Endothelial cell of umbilical vein (primary cell): ENCODE measurements at regions not wholly inside any gene's neighbourhood (a gene's known extent, or its start where the extent isn't known, plus 50 kb on each side); places are given as distances from the start of the nearest gene placed in this dataset.

Source experiments
- BruUV-seq: library from RNA; stranded (reverse); fragments of 400-500 nt; replicated peaks from 2 replicates; lab custom pipeline; 2021; lab: Mats Ljungman, UMichigan
- CTCF ChIA-PET: fragments of 300-600, 350-600 bp; sonication (Branson Sonifier 250); formaldehyde crosslinking; loops from one replicate; lab custom pipeline; 2021; ENCODE audit warnings: antibody characterized with exemption, inconsistent platforms; lab: Charles Lee
- POLR2A ChIA-PET: fragments of 300-600, 350-600 bp; sonication (Branson Sonifier 250); formaldehyde crosslinking; loops from one replicate; lab custom pipeline; 2021; ENCODE audit warnings: antibody characterized with exemption, inconsistent platforms; lab: Charles Lee
- DNase-seq: peaks from one replicate; pipeline ENCODE4 v3.0.0-alpha.2; 2011; ENCODE audit warnings: low read depth, low spot score
- FAIRE-seq: peaks from 2 replicates; lab custom pipeline; 2011; peaks lifted over from hg19 to GRCh38; lab: Jason Lieb, UNC
- H2AFZ ChIP-seq: 2 replicates; pipeline ENCODE4 v1.6.0; 2012; ENCODE audit warnings: low read depth, low read length, control low read depth, inconsistent platforms
- H3K27ac ChIP-seq: 2 replicates; pipeline ENCODE4 v1.5.1; 2011; ENCODE audit warnings: low read depth, mild to moderate bottlenecking, control low read depth, low read length, moderate library complexity; ENCODE audit not compliant: insufficient read depth
- H3K27me3 ChIP-seq, 2 experiments: 2 replicates each; pipeline versions ENCODE4 v1.6.0 to v1.6.1; 2011; ENCODE audit warnings: low read length in 2 of 2, mixed read lengths in 1 of 2; ENCODE audit not compliant: control insufficient read depth in 2 of 2, insufficient read depth in 2 of 2
- H3K36me3 ChIP-seq, 2 experiments: 2 replicates in 1 of 2; 3 replicates in 1 of 2; pipeline ENCODE4 v1.5.1; 2011; ENCODE audit warnings: low read length in 2 of 2, mild to moderate bottlenecking in 1 of 2, moderate library complexity in 1 of 2; ENCODE audit not compliant: control insufficient read depth in 2 of 2, insufficient read depth in 2 of 2; ENCODE audit errors: extremely low read depth in 1 of 2
- H3K4me1 ChIP-seq: 3 replicates; pipeline ENCODE4 v1.5.1; 2011; ENCODE audit warnings: mild to moderate bottlenecking, low read length; ENCODE audit not compliant: control insufficient read depth, insufficient read depth; ENCODE audit errors: extremely low read depth
- H3K4me2 ChIP-seq: 2 replicates; pipeline ENCODE4 v1.6.1; 2011; ENCODE audit warnings: low read length, control low read depth, mixed read lengths; ENCODE audit not compliant: insufficient read depth
- H3K4me3 ChIP-seq, 3 experiments: fragments of 200-600 bp in 1 of 3; sonication (generic), shearing (Covaris generic) in 1 of 3; replicated peaks in 1 of 3; 2 replicates each; pipeline ENCODE4 v1.5.1; 2011 to 2016; ENCODE audit warnings: control low read depth in 3 of 3, low read length in 3 of 3, mild to moderate bottlenecking in 2 of 3, inconsistent platforms in 1 of 3, low read depth in 1 of 3, moderate library complexity in 1 of 3; ENCODE audit not compliant: insufficient read depth in 1 of 3
- H3K79me2 ChIP-seq: 2 replicates; pipeline ENCODE4 v1.6.0; 2012; ENCODE audit warnings: low read length, inconsistent platforms; ENCODE audit not compliant: control insufficient read depth, insufficient read depth
- H3K9ac ChIP-seq: replicated peaks from 2 replicates; pipeline ENCODE3; 2011; ENCODE audit warnings: low read length, control low read depth; ENCODE audit not compliant: insufficient read depth; ENCODE audit errors: extremely low read depth
- H3K9me1 ChIP-seq: replicated peaks from 3 replicates; pipeline ENCODE4 v1.6.0; 2011; ENCODE audit warnings: mild to moderate bottlenecking, low read length; ENCODE audit not compliant: control insufficient read depth, insufficient read depth; ENCODE audit errors: extremely low read depth
- H3K9me3 ChIP-seq: replicated peaks from 2 replicates; pipeline ENCODE4 v1.5.1; 2012; ENCODE audit warnings: low read length, inconsistent platforms; ENCODE audit not compliant: control insufficient read depth, insufficient read depth
- H4K20me1 ChIP-seq: replicated peaks from 2 replicates; pipeline ENCODE3; 2011; ENCODE audit warnings: mild to moderate bottlenecking, low read length; ENCODE audit not compliant: control insufficient read depth, insufficient read depth; ENCODE audit errors: extremely low read depth
- EZH2 ChIP-seq: IDR thresholded peaks from 2 replicates; pipeline ENCODE4 v1.6.1; 2012; ENCODE audit warnings: borderline replicate concordance, low read depth, mild to moderate bottlenecking, moderate library complexity, low read length, inconsistent platforms; ENCODE audit not compliant: severe bottlenecking
- FOS ChIP-seq: IDR thresholded peaks from 2 replicates; pipeline ENCODE4 v1.6.1; 2011; ENCODE audit warnings: mild to moderate bottlenecking, low read length, moderate library complexity, borderline replicate concordance; ENCODE audit not compliant: insufficient read depth
- GATA2 ChIP-seq: IDR thresholded peaks from 2 replicates; pipeline ENCODE4 v1.7.0; 2011; ENCODE audit warnings: low read depth, mild to moderate bottlenecking, moderate library complexity, mixed read lengths, low read length; ENCODE audit not compliant: insufficient read length, insufficient read depth
- JUN ChIP-seq: IDR thresholded peaks from 2 replicates; pipeline ENCODE4 v1.6.1; 2011; ENCODE audit warnings: borderline replicate concordance, low read depth; ENCODE audit not compliant: insufficient read length, insufficient read depth
- MYC ChIP-seq: IDR thresholded peaks from one replicate; pipeline ENCODE4 v1.6.1; 2011; ENCODE audit warnings: mild to moderate bottlenecking, low read depth, low read length
- POLR2A ChIP-seq: IDR thresholded peaks from 2 replicates; pipeline ENCODE4 v1.6.1; 2012; ENCODE audit warnings: low read depth, mild to moderate bottlenecking, control low read depth, low read length
- POLR2AphosphoS5 ChIP-seq: IDR thresholded peaks from 2 replicates; pipeline ENCODE4 v1.6.1; 2012; ENCODE audit warnings: low read depth, mild to moderate bottlenecking, control low read depth, low read length, moderate library complexity; ENCODE audit not compliant: insufficient read depth
- dilution Hi-C: fragments of 300-500 bp; cut with MboI; formaldehyde crosslinking; loops from one replicate; pipeline ENCODE4 v1.15.0; 2019; ENCODE audit warnings: low sequenced_read_pairs; ENCODE audit not compliant: extremely low pct_ligation_motif_present
- intact Hi-C: fragments of 100-400 bp; cut with micrococcal nuclease; formaldehyde crosslinking; loops from one replicate; pipeline ENCODE4 v1.10.0; 2022
- TF ChIP-seq, protein P1 (sequence below): IDR thresholded peaks from 2 replicates; pipeline ENCODE4 v1.6.1; 2011; ENCODE audit not compliant: insufficient read depth, insufficient read length
- TF ChIP-seq, protein P2 (sequence below), 2 donors: IDR thresholded peaks; 1 replicate in 1 of 2; 2 replicates in 1 of 2; pipeline ENCODE4 v1.5.1; 2011; ENCODE audit warnings: low read length in 2 of 2, mild to moderate bottlenecking in 2 of 2, moderate library complexity in 2 of 2, control low read depth in 1 of 2, inconsistent platforms in 1 of 2, low read depth in 1 of 2; ENCODE audit not compliant: insufficient read depth in 1 of 2; ENCODE audit errors: extremely low read depth in 1 of 2

DNA sequence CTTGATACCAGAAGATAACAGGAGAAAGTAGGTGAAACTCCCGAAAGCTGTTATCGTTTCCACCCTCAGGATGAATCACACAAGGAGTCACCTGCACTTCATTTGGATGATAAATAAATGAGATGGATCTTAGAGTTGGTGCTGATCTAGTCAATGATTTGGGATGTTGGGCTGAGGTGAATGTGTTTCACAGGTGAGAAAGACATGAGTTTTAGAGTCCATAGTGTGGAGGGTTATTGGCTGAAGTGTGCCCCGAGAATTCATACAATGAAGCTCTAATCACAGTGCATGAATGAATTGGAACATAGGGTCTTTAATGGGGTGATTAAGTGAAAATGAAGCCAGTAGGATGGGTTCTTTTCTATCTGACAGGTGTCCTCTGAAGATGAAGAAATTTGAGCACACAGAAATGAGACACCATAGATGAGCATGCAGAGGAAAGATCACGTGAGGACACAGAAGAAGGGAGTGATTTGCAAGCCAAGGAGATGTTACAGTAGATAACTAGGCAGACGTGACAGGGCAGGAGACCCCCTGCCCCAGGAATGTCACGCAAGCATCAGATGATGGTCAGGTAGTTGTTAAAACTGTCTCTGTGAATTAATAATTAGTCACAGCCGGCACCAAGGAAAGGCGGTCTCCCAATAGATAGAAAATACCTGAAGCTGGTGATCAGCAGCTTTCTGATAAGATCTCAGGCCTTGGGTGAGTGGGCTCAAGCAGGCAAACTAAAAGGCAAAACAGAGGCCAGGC, 60.3 kb upstream of the IGLL5 start:
- Histone ChIP-seq H3K4me3 (no peak overlapping the region), H3K9ac (no peak overlapping the region), H3K27ac (no peak overlapping the region), H3K9me1 (no peaks in the 10 kb centered on the region), H3K27me3 (peaks cover 2 to 5% of the 10 kb centered on the region in 2 experiments), H4K20me1 (no peaks in the 10 kb centered on the region), H3K4me2 (no peak overlapping the region), H3K79me2 (no peaks in the 10 kb centered on the region), H3K9me3 (no peaks in the 10 kb centered on the region), H3K36me3 (no peaks in the 10 kb centered on the region), H3K4me1 (no peaks in the 10 kb centered on the region), H2AFZ (no peak overlapping the region)
- DNase-seq (no peak), FAIRE-seq (no peak)
- CTCF ChIA-PET, result no interaction called here
- TF ChIP-seq, protein P1, sequence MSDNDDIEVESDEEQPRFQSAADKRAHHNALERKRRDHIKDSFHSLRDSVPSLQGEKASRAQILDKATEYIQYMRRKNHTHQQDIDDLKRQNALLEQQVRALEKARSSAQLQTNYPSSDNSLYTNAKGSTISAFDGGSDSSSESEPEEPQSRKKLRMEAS, result no peak
- TF ChIP-seq, protein P2, sequence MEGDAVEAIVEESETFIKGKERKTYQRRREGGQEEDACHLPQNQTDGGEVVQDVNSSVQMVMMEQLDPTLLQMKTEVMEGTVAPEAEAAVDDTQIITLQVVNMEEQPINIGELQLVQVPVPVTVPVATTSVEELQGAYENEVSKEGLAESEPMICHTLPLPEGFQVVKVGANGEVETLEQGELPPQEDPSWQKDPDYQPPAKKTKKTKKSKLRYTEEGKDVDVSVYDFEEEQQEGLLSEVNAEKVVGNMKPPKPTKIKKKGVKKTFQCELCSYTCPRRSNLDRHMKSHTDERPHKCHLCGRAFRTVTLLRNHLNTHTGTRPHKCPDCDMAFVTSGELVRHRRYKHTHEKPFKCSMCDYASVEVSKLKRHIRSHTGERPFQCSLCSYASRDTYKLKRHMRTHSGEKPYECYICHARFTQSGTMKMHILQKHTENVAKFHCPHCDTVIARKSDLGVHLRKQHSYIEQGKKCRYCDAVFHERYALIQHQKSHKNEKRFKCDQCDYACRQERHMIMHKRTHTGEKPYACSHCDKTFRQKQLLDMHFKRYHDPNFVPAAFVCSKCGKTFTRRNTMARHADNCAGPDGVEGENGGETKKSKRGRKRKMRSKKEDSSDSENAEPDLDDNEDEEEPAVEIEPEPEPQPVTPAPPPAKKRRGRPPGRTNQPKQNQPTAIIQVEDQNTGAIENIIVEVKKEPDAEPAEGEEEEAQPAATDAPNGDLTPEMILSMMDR (IDR thresholded peaks at IDR 0.05; ENCODE audit: extremely low read depth in 1 of 2, insufficient read depth in 1 of 2, low read depth in 1 of 2, low read length in 2 of 2), result no peak
- TF ChIP-seq POLR2AphosphoS5 (no peak), FOS (no peak), POLR2A (no peak), MYC (no peak), GATA2 (no peak), EZH2 (no peak), JUN (no peak)
- POLR2A ChIA-PET, result no interaction called here
- BruUV-seq, result no TSS peak
- dilution Hi-C loops (no loop called here), intact Hi-C loops (no loop called here)
